SK-N-MC (cell line): ENCODE measurements at regions not wholly inside any gene's neighbourhood (a gene's known extent, or its start where the extent isn't known, plus 50 kb on each side); places are given as distances from the start of the nearest gene placed in this dataset.

ENCODE experiments used
- DNase-seq: peaks from one replicate; pipeline ENCODE4 v3.0.0-alpha.2; 2011; ENCODE audit warnings: low read depth, low spot score
- H3K27ac ChIP-seq: fragments of 200-600 bp; sonication (generic); 2 replicates; pipeline ENCODE4 v1.5.1; 2016; ENCODE audit warnings: mixed run types
- H3K36me3 ChIP-seq: fragments of 200-600 bp; sonication (generic); 2 replicates; pipeline ENCODE4 v1.6.1; 2017; ENCODE audit warnings: antibody characterized with exemption, low read length, mixed read lengths; ENCODE audit not compliant: insufficient read depth
- H3K4me3 ChIP-seq: fragments of 200-600 bp; sonication (generic); 2 replicates; pipeline ENCODE4 v1.5.1; 2016
- H3K9ac ChIP-seq: fragments of 200-600 bp; sonication (generic); 2 replicates; pipeline ENCODE4 v1.8.0; 2017; ENCODE audit warnings: mixed run types, mixed read lengths; ENCODE audit not compliant: insufficient read length
- H3K9me3 ChIP-seq: fragments of 200-600 bp; sonication (generic); 2 replicates; pipeline ENCODE4 v1.6.1; 2017; ENCODE audit warnings: low read depth, mild to moderate bottlenecking, antibody characterized with exemption, low read length, moderate library complexity, mixed read lengths
- EZH2 ChIP-seq: fragments of 200-600 bp; sonication (generic); IDR thresholded peaks from one replicate; pipeline ENCODE4 v1.6.1; 2017; ENCODE audit warnings: antibody characterized with exemption
- FOXP2 ChIP-seq: optimal IDR thresholded peaks from 2 replicates; pipeline ENCODE3; 2011; ENCODE audit warnings: mild to moderate bottlenecking, moderate library complexity; ENCODE audit not compliant: insufficient read depth; ENCODE audit errors: extremely low read length, control extremely low read depth
- POLR2AphosphoS5 ChIP-seq: IDR thresholded peaks from 2 replicates; pipeline ENCODE4 v1.6.1; 2012; ENCODE audit warnings: mild to moderate bottlenecking, low read depth, low read length, borderline replicate concordance

DNA sequence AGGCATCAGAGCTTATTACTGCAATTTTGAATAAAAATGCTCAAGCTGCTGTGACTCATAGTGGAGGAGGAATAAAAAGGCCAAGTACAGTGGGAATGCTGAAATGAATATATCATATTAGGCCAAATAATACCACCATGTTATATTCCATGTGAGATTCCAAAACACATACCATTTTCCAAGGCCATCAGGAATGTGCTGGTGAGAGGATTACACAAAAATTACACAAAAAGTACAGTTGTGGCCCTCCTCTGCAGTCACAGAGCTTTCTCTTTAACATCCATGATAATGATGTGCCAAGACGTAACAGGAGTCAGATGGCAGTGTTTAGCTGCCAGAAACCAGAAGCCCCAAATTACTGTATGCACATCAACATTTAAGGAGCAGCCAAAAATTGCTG lies 153.5 kb downstream of the PCDH18 start:
- TF ChIP-seq FOXP2 (no peak), EZH2 (no peak), POLR2AphosphoS5 (no peak)
- Histone ChIP-seq H3K27ac (no peak overlapping the region), H3K9ac (no peak overlapping the region), H3K36me3 (no peaks in the 10 kb centered on the region), H3K9me3 (0 out of 2 replicates have a peak, but pooled peaks cover 3% of the 10 kb centered on the region), H3K4me3 (no peak overlapping the region)
- no peak for DNase-seq

DNA sequence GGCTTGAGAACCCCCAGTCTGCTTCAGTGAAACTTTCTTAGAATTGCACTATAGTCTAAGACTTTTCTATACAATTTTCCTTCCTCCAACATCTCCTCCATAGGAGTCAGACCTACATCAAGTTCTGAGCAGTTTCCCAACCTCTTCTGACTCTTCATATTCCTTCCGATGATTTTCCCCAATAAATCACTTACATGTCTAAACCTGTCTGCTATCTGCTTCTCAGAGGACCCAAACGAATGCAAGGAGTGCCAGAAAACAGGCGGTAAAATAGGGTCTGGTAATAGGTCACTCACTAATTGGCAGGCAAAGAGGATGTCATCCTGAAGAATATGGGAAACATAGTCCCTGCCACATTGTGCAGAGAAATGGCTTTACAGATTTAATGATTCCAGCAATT lies 153.9 kb downstream of the PCDH18 start:
- 0 out of 2 replicates have a peak, but pooled peaks cover 3% of the 10 kb centered on the region for H3K9me3 ChIP-seq
- DNase-seq: no peak
- no peak overlapping the region for H3K9ac ChIP-seq
- no peak overlapping the region for H3K4me3 ChIP-seq
- no peaks in the 10 kb centered on the region for H3K36me3 ChIP-seq
- TF ChIP-seq FOXP2: no peak
- TF ChIP-seq EZH2: no peak
- TF ChIP-seq POLR2AphosphoS5: no peak
- no peak overlapping the region for H3K27ac ChIP-seq

DNA sequence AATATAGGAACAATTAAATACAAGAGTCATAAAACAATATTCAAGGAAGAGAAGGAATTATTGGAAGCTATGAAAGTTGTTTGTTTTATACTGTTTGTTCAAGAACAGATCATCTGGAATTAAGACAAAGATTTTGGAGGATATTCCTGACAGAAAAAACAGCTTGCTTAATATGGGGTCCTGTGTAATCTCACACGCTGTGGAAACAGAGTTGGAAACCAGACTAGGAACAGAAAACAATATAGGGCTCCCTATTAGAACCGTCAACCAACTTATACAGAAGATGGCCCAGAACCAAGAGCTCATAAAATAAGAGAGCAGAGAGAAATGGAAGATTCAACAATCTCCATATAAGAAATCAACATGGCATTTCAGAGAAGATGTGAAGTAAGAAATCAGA lies 156.0 kb downstream of the PCDH18 start:
- H3K4me3 ChIP-seq: no peak overlapping the region
- no peak for DNase-seq
- TF ChIP-seq POLR2AphosphoS5: no peak
- TF ChIP-seq EZH2: no peak
- TF ChIP-seq FOXP2: no peak
- no peak overlapping the region for H3K27ac ChIP-seq
- H3K9ac ChIP-seq: no peak overlapping the region
- no peaks in the 10 kb centered on the region for H3K9me3 ChIP-seq
- H3K36me3 ChIP-seq: no peaks in the 10 kb centered on the region

DNA sequence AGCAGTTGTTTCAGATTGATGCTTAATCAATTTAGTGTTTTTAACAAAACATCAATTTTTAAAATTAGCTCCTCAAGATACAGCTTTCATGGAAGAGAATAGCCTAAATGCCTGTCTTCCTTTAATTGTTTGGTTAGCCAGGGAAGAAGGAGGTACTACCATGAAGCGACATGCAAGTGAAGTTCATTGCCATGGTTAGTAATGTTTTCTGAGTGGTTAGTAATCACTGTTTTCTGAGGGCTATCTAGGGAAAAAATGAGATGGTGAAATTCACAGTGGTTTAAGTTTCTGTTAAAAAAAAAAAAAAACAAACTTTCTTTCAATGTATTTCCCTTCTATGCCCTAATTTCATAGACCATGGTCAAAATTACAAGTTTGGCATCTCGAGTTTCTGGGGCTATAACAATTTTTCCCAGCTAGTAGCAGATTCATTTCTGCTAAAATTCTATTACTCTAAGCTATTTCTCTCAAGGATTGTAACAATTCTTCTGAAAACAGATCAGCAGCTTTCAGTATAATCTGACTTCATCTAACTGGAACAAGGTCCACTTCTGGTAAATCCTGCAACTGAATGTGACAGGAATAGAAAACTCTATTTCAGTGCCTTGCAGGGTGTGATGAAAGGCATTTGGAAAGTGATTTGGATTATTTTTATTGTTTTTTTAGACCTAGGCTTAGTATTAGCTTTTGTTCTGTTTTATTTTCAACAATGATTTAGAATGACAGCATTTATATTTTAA lies 157.0 kb downstream of the PCDH18 start:
- no peak overlapping the region for H3K27ac ChIP-seq

DNA sequence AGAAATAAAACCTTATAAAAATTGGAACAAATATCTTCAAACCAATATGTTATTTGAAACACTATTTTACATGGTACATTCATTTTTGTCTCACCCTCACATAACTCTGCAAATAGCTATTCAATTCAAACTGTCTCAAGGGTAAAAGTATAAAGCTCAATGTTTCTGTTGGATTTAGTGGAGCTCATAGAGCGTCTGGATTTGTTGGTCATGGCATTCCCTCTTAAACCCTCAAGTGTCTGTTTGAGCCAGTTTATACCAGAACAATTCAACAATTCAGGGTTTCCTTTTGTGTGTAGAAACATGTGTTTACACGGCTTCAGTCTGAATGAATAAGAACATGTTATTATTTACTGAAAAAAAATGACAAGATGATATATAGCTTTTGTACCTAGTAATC lies 161.6 kb downstream of the PCDH18 start:
- Histone ChIP-seq H3K36me3 (no peaks in the 10 kb centered on the region), H3K27ac (no peak overlapping the region), H3K9me3 (no peaks in the 10 kb centered on the region), H3K4me3 (no peak overlapping the region), H3K9ac (no peak overlapping the region)
- no peak for DNase-seq
- TF ChIP-seq EZH2 (no peak), FOXP2 (no peak), POLR2AphosphoS5 (no peak)

More for the DNA sequence above, 157.0 kb downstream of the PCDH18 start:
- Histone ChIP-seq H3K9me3 (no peaks in the 10 kb centered on the region), H3K36me3 (no peaks in the 10 kb centered on the region), H3K4me3 (no peak overlapping the region), H3K9ac (no peak overlapping the region)
- TF ChIP-seq POLR2AphosphoS5 (no peak), EZH2 (no peak), FOXP2 (no peak)
- no peak for DNase-seq

DNA sequence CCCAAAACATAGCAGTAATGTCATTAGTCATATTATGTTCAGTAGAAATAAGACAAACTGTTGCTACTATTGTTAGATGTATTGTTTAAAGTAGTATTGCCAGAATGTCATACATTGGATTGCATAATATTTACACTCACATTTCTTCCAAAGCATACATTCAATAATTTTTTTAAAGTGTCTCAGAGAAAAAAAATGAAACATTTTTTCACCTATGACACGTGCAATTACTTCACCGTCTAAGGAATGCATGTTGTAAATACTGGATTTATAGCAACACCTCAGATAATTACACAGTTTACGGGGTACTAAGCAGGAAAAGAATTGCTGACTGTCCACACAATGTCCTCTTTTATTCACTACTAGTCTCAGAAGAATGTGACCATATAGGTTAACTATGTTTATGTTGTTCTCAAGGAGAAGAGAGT lies 162.1 kb downstream of the PCDH18 start:
- Histone ChIP-seq H3K36me3 (no peaks in the 10 kb centered on the region), H3K4me3 (no peak overlapping the region), H3K9me3 (no peaks in the 10 kb centered on the region), H3K9ac (no peak overlapping the region), H3K27ac (no peak overlapping the region)
- DNase-seq: no peak
- no peak for TF ChIP-seq POLR2AphosphoS5
- TF ChIP-seq FOXP2: no peak
- TF ChIP-seq EZH2: no peak

DNA sequence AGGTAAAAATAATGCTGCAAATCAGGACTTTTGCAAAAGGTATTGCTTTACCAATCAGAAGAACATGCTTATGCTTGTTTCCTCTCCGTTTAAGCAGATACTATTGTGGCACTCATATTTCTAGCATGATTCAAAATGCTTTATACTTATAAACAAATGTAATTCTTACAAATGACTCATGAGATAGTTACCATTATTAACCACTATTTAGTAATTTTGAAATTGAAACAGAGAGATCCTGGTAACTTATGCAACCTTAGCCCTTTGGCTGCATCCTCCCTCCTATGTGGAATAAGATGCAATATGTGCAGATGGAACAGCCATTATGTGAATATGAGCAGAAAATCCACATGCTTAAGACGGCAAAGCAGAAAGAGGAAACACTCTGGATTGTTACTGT lies 164.7 kb downstream of the PCDH18 start:
- H3K27ac ChIP-seq: no peak overlapping the region

DNA sequence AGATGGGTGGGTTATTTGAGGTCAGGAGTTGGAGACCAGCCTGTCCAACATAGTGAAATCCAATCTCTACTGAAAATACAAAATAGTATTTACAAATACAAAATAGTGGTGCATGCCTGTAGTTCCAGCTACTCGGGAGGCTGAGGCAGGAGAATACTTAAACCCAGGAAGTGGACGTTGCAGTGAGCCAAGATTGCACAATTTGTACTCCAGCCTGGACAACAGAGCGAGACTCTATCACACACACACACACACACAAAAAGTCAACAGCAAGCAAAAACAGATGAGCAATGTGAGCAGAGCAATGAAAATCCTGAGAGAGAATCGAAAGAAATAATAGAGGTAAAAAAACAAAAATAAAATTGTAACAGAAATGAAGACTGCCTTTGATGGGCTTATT lies 168.8 kb downstream of the PCDH18 start:
- no peak overlapping the region for H3K27ac ChIP-seq
- H3K36me3 ChIP-seq: no peaks in the 10 kb centered on the region
- H3K4me3 ChIP-seq: no peak overlapping the region
- TF ChIP-seq FOXP2: no peak
- TF ChIP-seq POLR2AphosphoS5: no peak
- no peak for TF ChIP-seq EZH2
- H3K9me3 ChIP-seq: no peaks in the 10 kb centered on the region
- H3K9ac ChIP-seq: no peak overlapping the region
- no peak for DNase-seq

More for the DNA sequence above, 164.7 kb downstream of the PCDH18 start:
- no peak for TF ChIP-seq EZH2
- no peak for TF ChIP-seq FOXP2
- no peak for TF ChIP-seq POLR2AphosphoS5
- H3K36me3 ChIP-seq: no peaks in the 10 kb centered on the region
- H3K4me3 ChIP-seq: no peak overlapping the region
- DNase-seq: no peak
- no peaks in the 10 kb centered on the region for H3K9me3 ChIP-seq
- H3K9ac ChIP-seq: no peak overlapping the region
